OCI-LY3 (cell line): ENCODE measurements at regions not wholly inside any gene's neighbourhood (a gene's known extent, or its start where the extent isn't known, plus 50 kb on each side); places are given as distances from the start of the nearest gene placed in this dataset.

ENCODE experiments used
- EZH2phosphoT487 ChIP-seq: fragments of 200-600 bp; shearing (Covaris generic); IDR thresholded peaks from 2 replicates; pipeline ENCODE4 v1.6.1; 2018; ENCODE audit warnings: antibody characterized with exemption, mixed run types, low read depth
- TF ChIP-seq, protein P1 (sequence below): fragments of 200-600, 300-600 bp; sonication (generic); IDR thresholded peaks from 2 replicates; pipeline ENCODE4 v1.5.1; 2014; ENCODE audit warnings: antibody characterized with exemption, low read length, low read depth

DNA sequence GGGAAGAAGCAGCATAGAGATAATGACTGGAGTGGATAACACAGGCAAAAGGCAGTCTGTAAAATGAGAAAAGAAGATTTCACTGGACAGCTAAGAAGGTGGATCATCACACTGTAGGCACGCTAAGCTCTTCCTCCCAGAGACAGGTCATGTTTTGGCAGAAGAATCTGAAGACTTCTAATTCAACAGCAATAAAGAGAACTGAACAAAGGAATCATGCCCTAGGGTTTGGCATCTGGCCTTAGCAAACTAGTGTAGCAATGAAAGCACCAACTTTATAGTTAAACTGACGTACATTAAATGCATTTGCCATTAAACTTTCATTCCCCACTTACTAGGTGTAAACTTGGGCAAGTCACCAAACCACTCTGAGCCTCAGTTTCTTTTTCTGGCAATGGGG is 84.4 kb upstream of the SEM1 start:
- TF ChIP-seq, protein P1, sequence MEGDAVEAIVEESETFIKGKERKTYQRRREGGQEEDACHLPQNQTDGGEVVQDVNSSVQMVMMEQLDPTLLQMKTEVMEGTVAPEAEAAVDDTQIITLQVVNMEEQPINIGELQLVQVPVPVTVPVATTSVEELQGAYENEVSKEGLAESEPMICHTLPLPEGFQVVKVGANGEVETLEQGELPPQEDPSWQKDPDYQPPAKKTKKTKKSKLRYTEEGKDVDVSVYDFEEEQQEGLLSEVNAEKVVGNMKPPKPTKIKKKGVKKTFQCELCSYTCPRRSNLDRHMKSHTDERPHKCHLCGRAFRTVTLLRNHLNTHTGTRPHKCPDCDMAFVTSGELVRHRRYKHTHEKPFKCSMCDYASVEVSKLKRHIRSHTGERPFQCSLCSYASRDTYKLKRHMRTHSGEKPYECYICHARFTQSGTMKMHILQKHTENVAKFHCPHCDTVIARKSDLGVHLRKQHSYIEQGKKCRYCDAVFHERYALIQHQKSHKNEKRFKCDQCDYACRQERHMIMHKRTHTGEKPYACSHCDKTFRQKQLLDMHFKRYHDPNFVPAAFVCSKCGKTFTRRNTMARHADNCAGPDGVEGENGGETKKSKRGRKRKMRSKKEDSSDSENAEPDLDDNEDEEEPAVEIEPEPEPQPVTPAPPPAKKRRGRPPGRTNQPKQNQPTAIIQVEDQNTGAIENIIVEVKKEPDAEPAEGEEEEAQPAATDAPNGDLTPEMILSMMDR, result no peak
- TF ChIP-seq EZH2phosphoT487, result no peak
